ENCODE measurements at regions not wholly inside any gene's neighbourhood (a gene's known extent, or its start where the extent isn't known, plus 50 kb on each side); places are given as distances from the start of the nearest gene placed in this dataset.

DNA sequence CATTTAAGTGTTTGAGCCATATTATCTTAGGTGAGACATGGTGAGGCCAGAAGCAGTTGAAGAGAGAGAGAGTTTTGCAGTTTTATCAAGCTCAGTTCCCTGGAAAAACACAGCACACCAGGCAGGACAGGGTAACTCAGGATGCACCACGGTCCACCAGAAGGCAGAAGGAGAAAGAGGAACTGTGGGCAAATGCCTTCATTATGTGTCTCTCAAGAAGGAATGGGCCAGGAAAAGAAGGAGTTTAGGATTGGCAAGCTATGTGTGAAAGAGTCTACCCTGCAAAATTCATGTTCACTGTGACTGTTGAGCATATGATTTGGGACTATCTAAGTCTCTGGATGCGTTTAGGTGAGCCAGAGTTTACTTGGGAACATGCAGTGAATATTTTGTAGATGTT, 934.5 kb upstream of the MIR17HG start (continued):
- TF ChIP-seq, protein P1, sequence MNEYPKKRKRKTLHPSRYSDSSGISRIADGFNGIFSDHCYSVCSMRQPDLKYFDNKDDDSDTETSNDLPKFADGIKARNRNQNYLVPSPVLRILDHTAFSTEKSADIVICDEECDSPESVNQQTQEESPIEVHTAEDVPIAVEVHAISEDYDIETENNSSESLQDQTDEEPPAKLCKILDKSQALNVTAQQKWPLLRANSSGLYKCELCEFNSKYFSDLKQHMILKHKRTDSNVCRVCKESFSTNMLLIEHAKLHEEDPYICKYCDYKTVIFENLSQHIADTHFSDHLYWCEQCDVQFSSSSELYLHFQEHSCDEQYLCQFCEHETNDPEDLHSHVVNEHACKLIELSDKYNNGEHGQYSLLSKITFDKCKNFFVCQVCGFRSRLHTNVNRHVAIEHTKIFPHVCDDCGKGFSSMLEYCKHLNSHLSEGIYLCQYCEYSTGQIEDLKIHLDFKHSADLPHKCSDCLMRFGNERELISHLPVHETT (CRISPR knock-in tag; conservative IDR thresholded peaks at IDR 0.05 in 1 of 2, IDR thresholded peaks at IDR 0.05 in 1 of 2) = peak in 1 of 2 experiments; percentile 87; a peak in 1 of 4 replicates
- TF ChIP-seq, protein P2, sequence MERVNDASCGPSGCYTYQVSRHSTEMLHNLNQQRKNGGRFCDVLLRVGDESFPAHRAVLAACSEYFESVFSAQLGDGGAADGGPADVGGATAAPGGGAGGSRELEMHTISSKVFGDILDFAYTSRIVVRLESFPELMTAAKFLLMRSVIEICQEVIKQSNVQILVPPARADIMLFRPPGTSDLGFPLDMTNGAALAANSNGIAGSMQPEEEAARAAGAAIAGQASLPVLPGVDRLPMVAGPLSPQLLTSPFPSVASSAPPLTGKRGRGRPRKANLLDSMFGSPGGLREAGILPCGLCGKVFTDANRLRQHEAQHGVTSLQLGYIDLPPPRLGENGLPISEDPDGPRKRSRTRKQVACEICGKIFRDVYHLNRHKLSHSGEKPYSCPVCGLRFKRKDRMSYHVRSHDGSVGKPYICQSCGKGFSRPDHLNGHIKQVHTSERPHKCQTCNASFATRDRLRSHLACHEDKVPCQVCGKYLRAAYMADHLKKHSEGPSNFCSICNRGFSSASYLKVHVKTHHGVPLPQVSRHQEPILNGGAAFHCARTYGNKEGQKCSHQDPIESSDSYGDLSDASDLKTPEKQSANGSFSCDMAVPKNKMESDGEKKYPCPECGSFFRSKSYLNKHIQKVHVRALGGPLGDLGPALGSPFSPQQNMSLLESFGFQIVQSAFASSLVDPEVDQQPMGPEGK (CRISPR knock-in tag; IDR thresholded peaks at IDR 0.05; ENCODE audit: borderline replicate concordance) = no peak
- peak; percentile 57; the same call in 1 of the 2 replicates for TF ChIP-seq IRF2 (CRISPR knock-in tag; IDR thresholded peaks at IDR 0.05)
- TF ChIP-seq, protein P3, sequence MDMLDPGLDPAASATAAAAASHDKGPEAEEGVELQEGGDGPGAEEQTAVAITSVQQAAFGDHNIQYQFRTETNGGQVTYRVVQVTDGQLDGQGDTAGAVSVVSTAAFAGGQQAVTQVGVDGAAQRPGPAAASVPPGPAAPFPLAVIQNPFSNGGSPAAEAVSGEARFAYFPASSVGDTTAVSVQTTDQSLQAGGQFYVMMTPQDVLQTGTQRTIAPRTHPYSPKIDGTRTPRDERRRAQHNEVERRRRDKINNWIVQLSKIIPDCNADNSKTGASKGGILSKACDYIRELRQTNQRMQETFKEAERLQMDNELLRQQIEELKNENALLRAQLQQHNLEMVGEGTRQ (CRISPR knock-in tag; IDR thresholded peaks at IDR 0.05) = 0 out of 2 replicates have a peak, but pooled peaks have one; percentile 9
- no peak for TF ChIP-seq DPF2 (IDR thresholded peaks at IDR 0.05)
- TF ChIP-seq ZNF274 (IDR thresholded peaks at IDR 0.05; ENCODE audit: borderline replicate concordance, low read depth, low read length) = 0 out of 2 replicates have a peak, but pooled peaks have one; percentile 4

All from K562 (cell line).